ENCODE measurements at regions not wholly inside any gene's neighbourhood (a gene's known extent, or its start where the extent isn't known, plus 50 kb on each side); places are given as distances from the start of the nearest gene placed in this dataset.

DNA sequence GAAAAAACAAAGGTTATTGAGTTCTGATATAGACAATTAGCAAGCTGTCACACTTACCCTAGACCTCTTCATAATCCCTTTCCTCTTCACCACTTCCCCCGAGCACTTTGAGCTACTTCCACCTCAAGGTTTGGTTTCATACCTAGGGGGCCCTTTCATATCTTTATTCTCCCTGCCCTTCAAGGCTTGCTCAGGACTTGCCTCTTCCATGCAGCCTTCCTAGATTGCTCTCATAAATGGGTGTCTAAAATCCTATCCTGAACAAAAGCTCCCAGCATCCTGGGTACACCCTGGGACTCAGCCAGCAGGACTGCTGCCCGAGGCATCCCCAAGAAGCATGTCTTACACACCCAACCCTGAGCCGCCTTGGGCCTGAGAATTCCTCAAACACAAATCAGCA, 157.3 kb downstream of the C5orf15 start:
- Histone ChIP-seq H3K4me3 (ENCODE audit: low read length, poor library complexity, severe bottlenecking) (no peak overlapping the region), H3K9ac (ENCODE audit: low read depth, low read length, poor library complexity, severe bottlenecking) (no peak overlapping the region), H4K20me1 (ENCODE audit: insufficient read depth, low read length, poor library complexity, severe bottlenecking) (no peaks in the 10 kb centered on the region), H3K9me2 (replicated peaks; ENCODE audit: low read depth, low read length) (no peaks in the 10 kb centered on the region), H3K36me3 (ENCODE audit: insufficient read depth, low read length) (no peaks in the 10 kb centered on the region), H3K9me3 (ENCODE audit: insufficient read depth, low read depth, low read length) (no peaks in the 10 kb centered on the region), H3K4me2 (ENCODE audit: low read depth, low read length, poor library complexity, severe bottlenecking) (no peak overlapping the region), H3K4me1 (ENCODE audit: insufficient read depth, low read length, poor library complexity, severe bottlenecking) (no peaks in the 10 kb centered on the region), H3F3A (ENCODE audit: low read depth) (no peaks in the 10 kb centered on the region), H2AFZ (ENCODE audit: low read length) (no peak overlapping the region), H3K27me3 (ENCODE audit: insufficient read depth, low read length, poor library complexity, severe bottlenecking) (no peaks in the 10 kb centered on the region), H3K79me2 (ENCODE audit: insufficient read depth, low read length) (no peaks in the 10 kb centered on the region)
- no peak for TF ChIP-seq EZH2phosphoT487 (IDR thresholded peaks at IDR 0.05; ENCODE audit: borderline replicate concordance)
- TF ChIP-seq, protein P1, sequence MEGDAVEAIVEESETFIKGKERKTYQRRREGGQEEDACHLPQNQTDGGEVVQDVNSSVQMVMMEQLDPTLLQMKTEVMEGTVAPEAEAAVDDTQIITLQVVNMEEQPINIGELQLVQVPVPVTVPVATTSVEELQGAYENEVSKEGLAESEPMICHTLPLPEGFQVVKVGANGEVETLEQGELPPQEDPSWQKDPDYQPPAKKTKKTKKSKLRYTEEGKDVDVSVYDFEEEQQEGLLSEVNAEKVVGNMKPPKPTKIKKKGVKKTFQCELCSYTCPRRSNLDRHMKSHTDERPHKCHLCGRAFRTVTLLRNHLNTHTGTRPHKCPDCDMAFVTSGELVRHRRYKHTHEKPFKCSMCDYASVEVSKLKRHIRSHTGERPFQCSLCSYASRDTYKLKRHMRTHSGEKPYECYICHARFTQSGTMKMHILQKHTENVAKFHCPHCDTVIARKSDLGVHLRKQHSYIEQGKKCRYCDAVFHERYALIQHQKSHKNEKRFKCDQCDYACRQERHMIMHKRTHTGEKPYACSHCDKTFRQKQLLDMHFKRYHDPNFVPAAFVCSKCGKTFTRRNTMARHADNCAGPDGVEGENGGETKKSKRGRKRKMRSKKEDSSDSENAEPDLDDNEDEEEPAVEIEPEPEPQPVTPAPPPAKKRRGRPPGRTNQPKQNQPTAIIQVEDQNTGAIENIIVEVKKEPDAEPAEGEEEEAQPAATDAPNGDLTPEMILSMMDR (conservative IDR thresholded peaks at IDR 0.05; ENCODE audit: low read length), result no peak

GRCh38 chr5:133809801-133810200, 158.6 kb downstream of the C5orf15 start:
- Histone ChIP-seq H3K9me3 (ENCODE audit: insufficient read depth, low read depth, low read length) (no peaks in the 10 kb centered on the region), H3K36me3 (ENCODE audit: insufficient read depth, low read length) (no peaks in the 10 kb centered on the region)

GRCh38 chr5:133807348-133807747, 161.1 kb downstream of the C5orf15 start:
- H3K27me3 ChIP-seq (ENCODE audit: insufficient read depth, low read length, poor library complexity, severe bottlenecking), result no peaks in the 10 kb centered on the region
- no peaks in the 10 kb centered on the region for H3K36me3 ChIP-seq (ENCODE audit: insufficient read depth, low read length)
- H3K9me3 ChIP-seq (ENCODE audit: insufficient read depth, low read depth, low read length), result no peaks in the 10 kb centered on the region
- H3K79me2 ChIP-seq (ENCODE audit: insufficient read depth, low read length), result no peaks in the 10 kb centered on the region
- no peak overlapping the region for H3K4me2 ChIP-seq (ENCODE audit: low read depth, low read length, poor library complexity, severe bottlenecking)
- H3K9ac ChIP-seq (ENCODE audit: low read depth, low read length, poor library complexity, severe bottlenecking), result no peak overlapping the region
- no peak overlapping the region for H3K4me3 ChIP-seq (ENCODE audit: low read length, poor library complexity, severe bottlenecking)
- TF ChIP-seq, protein P1 (conservative IDR thresholded peaks at IDR 0.05; ENCODE audit: low read length), result no peak
- no peak for TF ChIP-seq EZH2phosphoT487 (IDR thresholded peaks at IDR 0.05; ENCODE audit: borderline replicate concordance)
- no peaks in the 10 kb centered on the region for H3F3A ChIP-seq (ENCODE audit: low read depth)
- no peaks in the 10 kb centered on the region for H3K4me1 ChIP-seq (ENCODE audit: insufficient read depth, low read length, poor library complexity, severe bottlenecking)
- H2AFZ ChIP-seq (ENCODE audit: low read length), result no peak overlapping the region
- H4K20me1 ChIP-seq (ENCODE audit: insufficient read depth, low read length, poor library complexity, severe bottlenecking), result no peaks in the 10 kb centered on the region
- no peaks in the 10 kb centered on the region for H3K9me2 ChIP-seq (replicated peaks; ENCODE audit: low read depth, low read length)

More at GRCh38 chr5:133809801-133810200, 158.6 kb downstream of the C5orf15 start:
- Histone ChIP-seq H4K20me1 (ENCODE audit: insufficient read depth, low read length, poor library complexity, severe bottlenecking) (no peaks in the 10 kb centered on the region), H3K27me3 (ENCODE audit: insufficient read depth, low read length, poor library complexity, severe bottlenecking) (no peaks in the 10 kb centered on the region), H3K4me1 (ENCODE audit: insufficient read depth, low read length, poor library complexity, severe bottlenecking) (no peaks in the 10 kb centered on the region), H3K4me3 (ENCODE audit: low read length, poor library complexity, severe bottlenecking) (no peak overlapping the region), H3K9ac (ENCODE audit: low read depth, low read length, poor library complexity, severe bottlenecking) (no peak overlapping the region), H3K79me2 (ENCODE audit: insufficient read depth, low read length) (no peaks in the 10 kb centered on the region), H3F3A (ENCODE audit: low read depth) (no peaks in the 10 kb centered on the region), H2AFZ (ENCODE audit: low read length) (no peak overlapping the region), H3K4me2 (ENCODE audit: low read depth, low read length, poor library complexity, severe bottlenecking) (no peak overlapping the region), H3K9me2 (replicated peaks; ENCODE audit: low read depth, low read length) (no peaks in the 10 kb centered on the region)
- TF ChIP-seq EZH2phosphoT487 (IDR thresholded peaks at IDR 0.05; ENCODE audit: borderline replicate concordance), result no peak
- TF ChIP-seq, protein P1 (conservative IDR thresholded peaks at IDR 0.05; ENCODE audit: low read length), result no peak
